GM12864 (cell line): ENCODE measurements at regions not wholly inside any gene's neighbourhood (a gene's known extent, or its start where the extent isn't known, plus 50 kb on each side); places are given as distances from the start of the nearest gene placed in this dataset.

Experiments used
- DNase-seq: peaks from one replicate; pipeline ENCODE4 v3.0.0-alpha.2; 2011; ENCODE audit warnings: low read depth
- H3K4me3 ChIP-seq: 2 replicates; pipeline ENCODE4 v1.5.1; 2011; ENCODE audit warnings: mild to moderate bottlenecking, low read depth, low read length, control low read depth
- TF ChIP-seq, protein P1 (sequence below): IDR thresholded peaks from 2 replicates; pipeline ENCODE4 v1.5.1; 2011; ENCODE audit warnings: low read depth, mild to moderate bottlenecking, moderate library complexity, low read length, control low read depth, inconsistent platforms; ENCODE audit errors: missing control alignments

DNA sequence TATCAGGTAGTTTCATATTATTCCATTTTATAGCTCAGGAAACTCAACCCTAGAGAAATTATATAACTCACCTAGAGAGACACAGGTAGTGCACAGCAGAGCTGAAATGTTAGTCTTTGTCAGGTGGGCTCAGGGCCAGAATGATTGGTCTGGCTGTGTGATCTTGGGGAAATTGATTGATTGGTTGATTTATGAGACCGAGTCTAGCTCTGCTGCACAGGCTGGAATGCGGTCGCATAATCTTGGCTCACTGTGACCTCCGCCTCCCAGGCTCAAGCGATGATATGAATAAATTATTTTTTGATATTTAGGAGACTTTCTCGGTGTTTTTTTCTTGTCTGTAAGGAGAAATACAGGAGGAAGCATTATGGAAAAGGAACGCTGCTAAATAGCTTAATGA, 239.9 kb upstream of the SLC10A2 start:
- no peak overlapping the region for H3K4me3 ChIP-seq
- TF ChIP-seq, protein P1, sequence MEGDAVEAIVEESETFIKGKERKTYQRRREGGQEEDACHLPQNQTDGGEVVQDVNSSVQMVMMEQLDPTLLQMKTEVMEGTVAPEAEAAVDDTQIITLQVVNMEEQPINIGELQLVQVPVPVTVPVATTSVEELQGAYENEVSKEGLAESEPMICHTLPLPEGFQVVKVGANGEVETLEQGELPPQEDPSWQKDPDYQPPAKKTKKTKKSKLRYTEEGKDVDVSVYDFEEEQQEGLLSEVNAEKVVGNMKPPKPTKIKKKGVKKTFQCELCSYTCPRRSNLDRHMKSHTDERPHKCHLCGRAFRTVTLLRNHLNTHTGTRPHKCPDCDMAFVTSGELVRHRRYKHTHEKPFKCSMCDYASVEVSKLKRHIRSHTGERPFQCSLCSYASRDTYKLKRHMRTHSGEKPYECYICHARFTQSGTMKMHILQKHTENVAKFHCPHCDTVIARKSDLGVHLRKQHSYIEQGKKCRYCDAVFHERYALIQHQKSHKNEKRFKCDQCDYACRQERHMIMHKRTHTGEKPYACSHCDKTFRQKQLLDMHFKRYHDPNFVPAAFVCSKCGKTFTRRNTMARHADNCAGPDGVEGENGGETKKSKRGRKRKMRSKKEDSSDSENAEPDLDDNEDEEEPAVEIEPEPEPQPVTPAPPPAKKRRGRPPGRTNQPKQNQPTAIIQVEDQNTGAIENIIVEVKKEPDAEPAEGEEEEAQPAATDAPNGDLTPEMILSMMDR = no peak
- no peak for DNase-seq

DNA sequence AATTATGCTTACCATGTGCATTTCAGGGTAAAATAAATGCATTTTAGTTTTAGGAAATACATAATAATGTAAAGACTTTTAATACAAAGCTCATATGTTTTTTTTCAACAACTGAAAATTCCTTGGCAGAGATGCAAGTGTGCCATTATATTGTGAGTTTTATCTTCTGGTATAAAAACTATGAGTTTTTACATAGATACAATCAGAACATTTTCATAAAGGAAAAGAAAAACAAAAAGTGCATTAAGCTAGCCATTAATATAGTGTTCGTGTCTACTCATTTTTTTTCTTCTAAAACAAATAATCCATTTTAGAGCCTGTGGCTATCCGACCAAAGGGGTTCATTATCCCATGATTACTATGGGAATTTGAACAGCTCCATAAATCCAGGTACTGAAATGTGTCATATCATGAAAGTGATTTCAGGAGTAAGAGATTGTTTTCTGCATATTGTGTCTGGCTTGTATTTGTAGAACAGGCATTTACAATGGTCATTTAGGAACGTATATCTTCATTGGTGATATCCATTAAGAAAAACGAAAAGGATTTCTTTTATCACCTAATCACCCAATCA, 236.9 kb upstream of the SLC10A2 start:
- H3K4me3 ChIP-seq = no peak overlapping the region
- DNase-seq = no peak
- TF ChIP-seq, protein P1 = no peak

DNA sequence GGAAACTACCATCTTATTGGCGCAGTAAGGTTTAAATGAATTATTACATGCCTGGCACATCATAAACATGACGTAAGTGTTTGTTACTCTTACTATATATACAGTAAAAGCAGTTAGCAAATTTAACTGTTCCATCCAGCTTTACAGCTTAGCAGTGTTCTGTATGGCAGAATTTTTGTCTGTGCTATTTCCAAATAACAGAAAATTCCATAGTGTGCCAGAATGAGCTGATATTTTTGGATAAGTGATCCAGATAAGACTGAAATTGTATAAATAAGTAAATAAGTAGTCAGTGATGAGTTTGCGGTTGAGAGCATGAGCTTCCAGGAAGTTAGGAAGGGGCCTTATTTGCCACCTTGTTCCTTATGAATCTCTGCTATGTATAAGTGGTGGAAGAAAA, 236.5 kb upstream of the SLC10A2 start:
- TF ChIP-seq, protein P1 = no peak
- no peak overlapping the region for H3K4me3 ChIP-seq
- DNase-seq = no peak

DNA sequence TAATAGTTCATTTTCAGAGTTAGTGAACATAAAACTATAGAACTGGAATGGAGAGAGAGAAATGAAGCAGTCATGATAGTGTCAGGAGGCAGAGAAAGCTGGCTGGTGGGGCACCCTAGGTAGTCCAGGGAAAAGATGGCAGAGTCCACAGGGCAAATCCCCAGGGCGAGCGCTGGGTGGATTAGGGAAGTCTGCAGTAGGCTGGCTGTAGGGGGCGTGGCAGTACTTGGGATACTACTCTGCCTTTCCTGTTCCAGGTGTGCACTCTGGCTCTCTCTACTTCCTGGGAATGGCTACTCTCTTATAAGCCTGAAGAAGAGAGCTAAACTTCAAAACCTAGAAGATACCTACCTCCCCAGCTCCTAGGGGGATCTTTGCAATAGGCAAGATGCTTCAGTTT, 232.9 kb upstream of the SLC10A2 start:
- no peak overlapping the region for H3K4me3 ChIP-seq
- no peak for DNase-seq
- TF ChIP-seq, protein P1 = no peak

DNA sequence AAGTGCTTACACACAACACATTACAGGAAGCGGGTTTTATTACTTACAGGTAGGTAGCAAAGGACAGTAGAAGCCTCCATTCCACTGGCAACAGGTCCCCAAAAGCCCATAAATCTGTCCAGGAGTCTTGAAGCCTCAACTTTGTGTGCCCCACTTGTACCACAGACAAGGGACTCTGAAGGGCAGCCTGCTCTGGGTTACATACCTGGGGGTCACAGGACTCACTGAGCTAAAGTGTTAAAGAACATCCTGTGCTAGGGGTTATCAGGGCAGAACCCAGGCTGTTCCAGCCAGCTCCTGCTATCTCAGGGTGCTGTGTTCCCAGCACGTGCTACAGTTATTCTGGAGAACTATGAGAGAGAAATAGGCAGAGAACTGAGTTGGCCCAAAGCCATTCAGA, 230.9 kb upstream of the SLC10A2 start:
- no peak for DNase-seq
- TF ChIP-seq, protein P1 = no peak
- no peak overlapping the region for H3K4me3 ChIP-seq

DNA sequence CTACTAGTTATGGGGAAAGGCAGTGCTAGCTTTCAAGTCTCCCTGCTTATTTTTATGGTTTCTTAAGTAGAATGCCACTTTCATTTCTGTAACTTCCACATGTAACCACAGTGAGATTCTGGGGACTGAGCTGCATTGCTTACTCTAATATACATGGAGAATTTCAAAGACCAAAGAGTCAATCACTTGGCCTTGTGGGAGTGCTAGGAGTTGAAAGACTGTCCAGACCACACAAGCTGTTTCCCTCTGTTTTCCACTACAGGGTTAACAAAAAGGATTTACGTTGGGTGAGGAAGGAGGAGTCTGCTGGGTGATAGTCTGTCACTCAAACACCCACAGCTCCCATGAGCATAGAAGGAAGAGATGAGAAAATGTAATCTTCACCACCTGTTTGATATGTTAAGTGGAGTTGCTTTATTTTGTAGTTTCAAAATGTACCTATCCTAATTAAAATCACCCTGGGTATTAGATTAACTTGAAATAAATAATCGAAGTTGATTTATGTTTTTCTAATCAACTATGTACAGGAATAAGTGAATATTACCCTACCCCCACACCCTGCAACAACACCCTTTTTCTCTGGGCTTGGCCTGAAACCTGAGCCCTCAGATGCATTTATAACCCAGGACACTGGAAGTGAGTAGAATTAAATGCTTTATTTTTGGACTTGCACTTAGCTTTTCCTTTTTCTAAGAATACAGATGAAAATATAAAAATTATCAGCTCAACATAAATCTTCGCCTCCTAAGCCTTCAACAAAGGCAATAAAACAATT, 225.8 kb upstream of the SLC10A2 start:
- TF ChIP-seq, protein P1 = no peak
- no peak for DNase-seq
- H3K4me3 ChIP-seq = no peak overlapping the region

DNA sequence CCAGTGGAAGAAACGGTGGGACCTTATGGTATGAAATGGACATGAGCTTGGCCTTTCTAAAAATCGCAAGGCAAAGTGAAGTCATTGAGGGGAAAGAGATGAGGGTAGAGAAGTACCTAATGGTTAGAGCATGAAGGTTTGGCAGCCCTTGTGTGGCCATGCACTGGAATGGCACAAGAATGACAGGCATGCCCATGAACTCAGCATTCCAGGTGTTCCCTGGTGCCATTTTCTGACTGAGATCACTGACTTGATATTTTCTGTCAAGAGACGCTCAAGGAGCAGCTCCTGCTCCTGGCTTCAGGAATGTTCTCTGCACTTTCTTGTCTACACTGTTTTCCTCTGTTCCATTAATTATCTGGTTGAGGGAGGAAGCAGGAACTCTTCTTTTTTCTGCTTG, 225.0 kb upstream of the SLC10A2 start:
- H3K4me3 ChIP-seq = no peak overlapping the region
- TF ChIP-seq, protein P1 = no peak
- DNase-seq = no peak
